ENCODE measurements at regions not wholly inside any gene's neighbourhood (a gene's known extent, or its start where the extent isn't known, plus 50 kb on each side); places are given as distances from the start of the nearest gene placed in this dataset.

- DNase-seq (ENCODE audit: low spot score in 2 of 2) = no peak
- intact Hi-C loops (cut with DNase I) = no loop called here
These were observed 282.6 kb upstream of the ID4 start for GRCh38 chr6:19554356-19555225.

GRCh38 chr6:19557191-19557590, 280.0 kb upstream of the ID4 start:
- Histone ChIP-seq H3K27me3 (no peaks in the 10 kb centered on the region), H3K27ac (no peak overlapping the region), H3K4me3 (no peak overlapping the region), H3K9me3 (no peaks in the 10 kb centered on the region), H3K4me1 (no peaks in the 10 kb centered on the region), H3K36me3 (no peaks in the 10 kb centered on the region)
- no peak for TF ChIP-seq CTCF (IDR thresholded peaks at IDR 0.05)
- intact Hi-C loops (cut with DNase I) = no loop called here
- no peak for DNase-seq (ENCODE audit: low spot score in 2 of 2)

More at GRCh38 chr6:19554356-19555225, 282.6 kb upstream of the ID4 start:
- H3K4me1 ChIP-seq = peaks cover 0 to 2% of the 10 kb centered on the region in 2 donors
- TF ChIP-seq CTCF (IDR thresholded peaks at IDR 0.05) = no peak
- H3K27ac ChIP-seq = no peak overlapping the region
- H3K4me3 ChIP-seq = no peak overlapping the region
- no peaks in the 10 kb centered on the region for H3K27me3 ChIP-seq
- no peaks in the 10 kb centered on the region for H3K9me3 ChIP-seq
- no peaks in the 10 kb centered on the region for H3K36me3 ChIP-seq

GRCh38 chr6:19558201-19558600, 279.0 kb upstream of the ID4 start:
- no peak for TF ChIP-seq CTCF (IDR thresholded peaks at IDR 0.05)
- no peak for DNase-seq (ENCODE audit: low spot score in 2 of 2)
- H3K27ac ChIP-seq = no peak overlapping the region
- intact Hi-C loops (cut with DNase I) = no loop called here
- no peaks in the 10 kb centered on the region for H3K36me3 ChIP-seq
- H3K27me3 ChIP-seq = no peaks in the 10 kb centered on the region
- no peak overlapping the region for H3K4me3 ChIP-seq
- H3K4me1 ChIP-seq = no peaks in the 10 kb centered on the region
- H3K9me3 ChIP-seq = no peaks in the 10 kb centered on the region

- no peak for TF ChIP-seq CTCF (IDR thresholded peaks at IDR 0.05)
- no peak overlapping the region for H3K27ac ChIP-seq
- no peaks in the 10 kb centered on the region for H3K36me3 ChIP-seq
- no peak for DNase-seq (ENCODE audit: low spot score in 2 of 2)
- no peak overlapping the region for H3K4me3 ChIP-seq
- H3K27me3 ChIP-seq = no peaks in the 10 kb centered on the region
- intact Hi-C loops (cut with DNase I) = no loop called here
- no peaks in the 10 kb centered on the region for H3K4me1 ChIP-seq
- no peaks in the 10 kb centered on the region for H3K9me3 ChIP-seq
These were observed 278.2 kb upstream of the ID4 start for GRCh38 chr6:19558934-19559333.

- no peak for DNase-seq (ENCODE audit: low spot score in 2 of 2)
- intact Hi-C loops (cut with DNase I) = no loop called here
- Histone ChIP-seq H3K27me3 (no peaks in the 10 kb centered on the region), H3K9me3 (no peaks in the 10 kb centered on the region), H3K27ac (no peak overlapping the region), H3K36me3 (no peaks in the 10 kb centered on the region), H3K4me1 (no peaks in the 10 kb centered on the region), H3K4me3 (no peak overlapping the region)
- no peak for TF ChIP-seq CTCF (IDR thresholded peaks at IDR 0.05)
These were observed 274.7 kb upstream of the ID4 start for GRCh38 chr6:19562468-19562867.

Data from ascending aorta (tissue), 2 donors.